ENCODE measurements at regions not wholly inside any gene's neighbourhood (a gene's known extent, or its start where the extent isn't known, plus 50 kb on each side); places are given as distances from the start of the nearest gene placed in this dataset.

GRCh38 chr2:239608260-239608659, 207.4 kb upstream of the HDAC4 start (continued):
- TF ChIP-seq TSHZ2 (CRISPR knock-in tag; IDR thresholded peaks at IDR 0.05), result no peak
- TF ChIP-seq TCF4 (CRISPR knock-in tag; IDR thresholded peaks at IDR 0.05; ENCODE audit: borderline replicate concordance), result no peak

GRCh38 chr2:239607517-239608191, 206.8 kb upstream of the HDAC4 start:
- ATAC-seq, result no peak
- TF ChIP-seq RARB (CRISPR knock-in tag; IDR thresholded peaks at IDR 0.05), result no peak
- TF ChIP-seq TSHZ2 (CRISPR knock-in tag; IDR thresholded peaks at IDR 0.05), result no peak
- TF ChIP-seq CREB5 (CRISPR knock-in tag; IDR thresholded peaks at IDR 0.05; ENCODE audit: low read depth), result no peak
- TF ChIP-seq ZNF70 (CRISPR knock-in tag; IDR thresholded peaks at IDR 0.05), result no peak
- no peak for TF ChIP-seq SNAI2 (CRISPR knock-in tag; IDR thresholded peaks at IDR 0.05)
- no peak for TF ChIP-seq ARNTL (CRISPR knock-in tag; IDR thresholded peaks at IDR 0.05; ENCODE audit: borderline replicate concordance, low read depth)
- no peak for TF ChIP-seq ZC3H10 (CRISPR knock-in tag; IDR thresholded peaks at IDR 0.05)
- no peak for TF ChIP-seq BACH2 (CRISPR knock-in tag; IDR thresholded peaks at IDR 0.05; ENCODE audit: borderline replicate concordance)
- TF ChIP-seq ZNF8 (CRISPR knock-in tag; IDR thresholded peaks at IDR 0.05), result no peak
- TF ChIP-seq PPARA (CRISPR knock-in tag; IDR thresholded peaks at IDR 0.05; ENCODE audit: borderline replicate concordance), result no peak
- no peak for TF ChIP-seq CSRNP3 (CRISPR knock-in tag; IDR thresholded peaks at IDR 0.05)
- no peak for TF ChIP-seq PATZ1 (CRISPR knock-in tag; IDR thresholded peaks at IDR 0.05; ENCODE audit: borderline replicate concordance)
- no peak for TF ChIP-seq ISL1 (CRISPR knock-in tag; IDR thresholded peaks at IDR 0.05)
- no peak for TF ChIP-seq CSDC2 (CRISPR knock-in tag; IDR thresholded peaks at IDR 0.05)
- TF ChIP-seq POU6F1 (CRISPR knock-in tag; IDR thresholded peaks at IDR 0.05; ENCODE audit: borderline replicate concordance, low read depth), result no peak
